ENCODE measurements at regions not wholly inside any gene's neighbourhood (a gene's known extent, or its start where the extent isn't known, plus 50 kb on each side); places are given as distances from the start of the nearest gene placed in this dataset.

DNA sequence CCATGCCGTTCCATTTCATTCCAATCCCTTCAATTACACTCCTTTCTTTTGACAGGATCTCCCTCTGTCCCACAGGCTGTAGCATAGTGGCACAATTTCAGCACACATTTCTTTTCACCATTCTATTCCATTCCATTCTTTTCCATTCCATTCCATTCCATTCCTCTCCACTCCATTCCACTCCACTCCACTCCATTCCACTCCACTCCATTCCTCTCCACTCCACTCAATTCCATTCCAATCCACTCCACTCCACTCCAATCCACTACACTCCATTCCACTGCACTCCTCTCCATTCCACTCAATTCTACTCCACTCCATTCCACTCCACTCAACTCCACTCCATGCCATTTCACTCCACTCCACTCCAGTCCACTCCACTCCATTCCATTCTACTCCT is 1495.1 kb downstream of the TSPY10 start:
- no peak overlapping the region for H3K27ac ChIP-seq
- H3K9me3 ChIP-seq: no peaks in the 10 kb centered on the region
- H3K36me3 ChIP-seq: no peaks in the 10 kb centered on the region
- no peak for ATAC-seq
- H3K4me3 ChIP-seq: no peak overlapping the region
- no peaks in the 10 kb centered on the region for H3K4me1 ChIP-seq
- TF ChIP-seq POLR2A (IDR thresholded peaks at IDR 0.05): no peak
- TF ChIP-seq, protein P1, sequence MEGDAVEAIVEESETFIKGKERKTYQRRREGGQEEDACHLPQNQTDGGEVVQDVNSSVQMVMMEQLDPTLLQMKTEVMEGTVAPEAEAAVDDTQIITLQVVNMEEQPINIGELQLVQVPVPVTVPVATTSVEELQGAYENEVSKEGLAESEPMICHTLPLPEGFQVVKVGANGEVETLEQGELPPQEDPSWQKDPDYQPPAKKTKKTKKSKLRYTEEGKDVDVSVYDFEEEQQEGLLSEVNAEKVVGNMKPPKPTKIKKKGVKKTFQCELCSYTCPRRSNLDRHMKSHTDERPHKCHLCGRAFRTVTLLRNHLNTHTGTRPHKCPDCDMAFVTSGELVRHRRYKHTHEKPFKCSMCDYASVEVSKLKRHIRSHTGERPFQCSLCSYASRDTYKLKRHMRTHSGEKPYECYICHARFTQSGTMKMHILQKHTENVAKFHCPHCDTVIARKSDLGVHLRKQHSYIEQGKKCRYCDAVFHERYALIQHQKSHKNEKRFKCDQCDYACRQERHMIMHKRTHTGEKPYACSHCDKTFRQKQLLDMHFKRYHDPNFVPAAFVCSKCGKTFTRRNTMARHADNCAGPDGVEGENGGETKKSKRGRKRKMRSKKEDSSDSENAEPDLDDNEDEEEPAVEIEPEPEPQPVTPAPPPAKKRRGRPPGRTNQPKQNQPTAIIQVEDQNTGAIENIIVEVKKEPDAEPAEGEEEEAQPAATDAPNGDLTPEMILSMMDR (IDR thresholded peaks at IDR 0.05 in 4 of 5, conservative IDR thresholded peaks at IDR 0.05 in 1 of 5): no peak
- intact Hi-C loops (cut with DNase I; ENCODE audit: low total_unique reads): no loop called here
- H3K27me3 ChIP-seq: no peaks in the 10 kb centered on the region
- no peak for DNase-seq
- in situ Hi-C loops (cut with MboI; ENCODE audit: low sequenced_read_pairs in 4 of 4): no loop called here

DNA sequence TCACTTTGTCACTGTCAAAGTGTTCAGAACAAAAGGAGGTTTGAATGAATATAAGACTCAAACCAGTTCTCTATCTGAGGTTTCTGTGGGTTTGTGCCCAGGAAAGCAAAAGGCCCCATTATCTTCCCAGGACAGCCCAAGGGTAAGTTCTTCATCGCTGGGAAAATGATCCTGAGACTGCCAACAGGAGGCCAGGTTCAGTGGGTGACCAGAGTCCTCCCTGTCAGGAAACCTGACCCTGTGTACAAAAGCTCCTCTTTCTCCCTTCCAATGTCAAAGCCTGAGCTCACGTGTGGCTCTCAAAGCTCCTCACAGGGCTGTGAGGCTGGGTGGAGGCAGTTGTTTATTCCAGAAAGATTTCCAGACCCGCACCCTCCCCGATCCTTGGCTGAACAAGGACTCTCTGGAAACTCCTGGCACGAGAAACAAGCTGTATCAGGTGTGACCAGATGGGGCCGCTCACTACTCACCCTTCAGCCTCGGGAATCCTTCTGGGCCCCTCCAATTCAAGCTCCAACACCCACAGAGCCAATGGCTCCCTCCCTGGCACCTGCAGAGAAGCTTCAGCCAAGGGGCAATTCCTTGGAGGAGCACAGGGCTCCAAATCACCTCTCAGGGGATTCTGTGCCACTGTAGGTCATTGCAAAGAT is 1516.7 kb downstream of the TSPY10 start:
- Histone ChIP-seq H3K27me3 (no peaks in the 10 kb centered on the region), H3K4me3 (no peak overlapping the region), H3K4me1 (no peaks in the 10 kb centered on the region), H3K9me3 (no peaks in the 10 kb centered on the region), H3K36me3 (no peaks in the 10 kb centered on the region), H3K27ac (no peak overlapping the region)
- TF ChIP-seq POLR2A (IDR thresholded peaks at IDR 0.05): no peak
- TF ChIP-seq, protein P1 (IDR thresholded peaks at IDR 0.05 in 4 of 5, conservative IDR thresholded peaks at IDR 0.05 in 1 of 5): no peak
- intact Hi-C loops (cut with DNase I; ENCODE audit: low total_unique reads): no loop called here
- no peak for ATAC-seq
- in situ Hi-C loops (cut with MboI; ENCODE audit: low sequenced_read_pairs in 4 of 4): no loop called here
- DNase-seq: no peak

GRCh38 chrY:11063486-11063885 is 1535.8 kb downstream of the TSPY10 start:
- ATAC-seq (no peak), DNase-seq (no peak)
- no peaks in the 10 kb centered on the region for H3K36me3 ChIP-seq
- in situ Hi-C loops (cut with MboI; ENCODE audit: low sequenced_read_pairs in 4 of 4): no loop called here
- H3K27ac ChIP-seq: no peak overlapping the region
- intact Hi-C loops (cut with DNase I; ENCODE audit: low total_unique reads): no loop called here
- H3K4me3 ChIP-seq: no peak overlapping the region
- TF ChIP-seq, protein P1 (IDR thresholded peaks at IDR 0.05 in 4 of 5, conservative IDR thresholded peaks at IDR 0.05 in 1 of 5): no peak
- no peak for TF ChIP-seq POLR2A (IDR thresholded peaks at IDR 0.05)
- H3K4me1 ChIP-seq: no peaks in the 10 kb centered on the region
- H3K27me3 ChIP-seq: no peaks in the 10 kb centered on the region
- H3K9me3 ChIP-seq: no peaks in the 10 kb centered on the region

DNA sequence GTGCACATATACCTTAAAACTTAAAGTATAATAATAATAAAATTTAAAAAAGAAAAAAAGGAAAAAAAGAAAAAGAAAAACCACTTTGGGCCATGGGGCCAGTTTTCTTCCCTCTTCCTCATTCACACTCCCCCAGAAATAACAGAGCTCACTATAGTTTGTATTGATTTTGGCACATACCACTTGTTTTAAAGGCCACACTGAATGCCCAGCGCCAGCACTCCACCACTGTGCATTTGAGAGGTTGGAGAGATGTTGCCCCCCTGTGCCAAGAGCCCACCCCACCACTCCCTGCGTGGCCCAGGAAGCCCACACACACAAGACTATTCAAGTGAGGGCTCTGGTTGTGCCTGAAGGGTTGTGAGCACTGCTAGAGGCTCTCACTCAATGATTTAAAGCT is 1536.3 kb downstream of the TSPY10 start:
- Histone ChIP-seq H3K9me3 (no peaks in the 10 kb centered on the region), H3K4me1 (no peaks in the 10 kb centered on the region), H3K27ac (no peak overlapping the region), H3K36me3 (no peaks in the 10 kb centered on the region), H3K27me3 (no peaks in the 10 kb centered on the region), H3K4me3 (no peak overlapping the region)
- DNase-seq (no peak), ATAC-seq (no peak)
- TF ChIP-seq, protein P1 (IDR thresholded peaks at IDR 0.05 in 4 of 5, conservative IDR thresholded peaks at IDR 0.05 in 1 of 5): no peak
- no peak for TF ChIP-seq POLR2A (IDR thresholded peaks at IDR 0.05)
- intact Hi-C loops (cut with DNase I; ENCODE audit: low total_unique reads): no loop called here
- in situ Hi-C loops (cut with MboI; ENCODE audit: low sequenced_read_pairs in 4 of 4): no loop called here

DNA sequence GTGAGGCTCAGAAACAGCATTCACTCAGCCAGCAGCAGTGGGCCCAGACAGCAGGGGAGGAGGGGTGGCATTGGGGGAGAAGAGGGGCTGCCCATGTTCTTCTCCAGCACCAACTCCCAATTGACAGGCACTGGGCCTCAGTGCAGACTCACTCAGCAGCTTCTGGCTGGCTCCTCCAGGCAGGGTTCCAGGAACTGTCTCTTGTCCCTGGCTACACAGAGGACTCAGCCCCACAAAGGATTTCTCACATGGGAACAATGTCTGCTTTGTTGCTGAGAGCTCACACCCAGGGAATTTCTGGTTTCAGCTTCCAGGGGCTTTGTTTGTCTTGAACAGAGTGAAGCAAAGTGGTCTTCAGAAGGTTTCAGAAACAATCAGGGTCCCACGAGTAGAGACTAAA is 1536.7 kb downstream of the TSPY10 start:
- intact Hi-C loops (cut with DNase I; ENCODE audit: low total_unique reads) (no loop called here), in situ Hi-C loops (cut with MboI; ENCODE audit: low sequenced_read_pairs in 4 of 4) (no loop called here)
- no peak overlapping the region for H3K4me3 ChIP-seq
- no peaks in the 10 kb centered on the region for H3K27me3 ChIP-seq
- H3K9me3 ChIP-seq: no peaks in the 10 kb centered on the region
- no peaks in the 10 kb centered on the region for H3K36me3 ChIP-seq
- no peak overlapping the region for H3K27ac ChIP-seq
- TF ChIP-seq, protein P1 (IDR thresholded peaks at IDR 0.05 in 4 of 5, conservative IDR thresholded peaks at IDR 0.05 in 1 of 5): no peak
- TF ChIP-seq POLR2A (IDR thresholded peaks at IDR 0.05): no peak
- DNase-seq: no peak
- H3K4me1 ChIP-seq: no peaks in the 10 kb centered on the region
- no peak for ATAC-seq
